ENCODE measurements at regions not wholly inside any gene's neighbourhood (a gene's known extent, or its start where the extent isn't known, plus 50 kb on each side); places are given as distances from the start of the nearest gene placed in this dataset.

GRCh38 chr13:50244713-50245574, 229.7 kb downstream of the KCNRG start:
- peaks cover 24% of the 10 kb centered on the region for H3K4me1 ChIP-seq (ENCODE audit: insufficient read depth, low read length)
- no peak overlapping the region for H3K9ac ChIP-seq (ENCODE audit: low read depth, low read length)
- ATAC-seq (ENCODE audit: insufficient read depth, low read depth) = no peak
- H3K79me2 ChIP-seq (ENCODE audit: insufficient read depth, low read length) = no peaks in the 10 kb centered on the region
- H3K4me3 ChIP-seq (ENCODE audit: low read depth in 1 of 2, low read length in 2 of 2) = no peak overlapping the region
- no peaks in the 10 kb centered on the region for H3K27me3 ChIP-seq (ENCODE audit: insufficient read depth, low read length, poor library complexity)
- H3K36me3 ChIP-seq (ENCODE audit: insufficient read depth, low read length) = no peaks in the 10 kb centered on the region
- TF ChIP-seq CTCF (IDR thresholded peaks at IDR 0.05; ENCODE audit: borderline replicate concordance, extremely low read depth, low read length, poor library complexity, severe bottlenecking) (no peak), EZH2 (IDR thresholded peaks at IDR 0.05; ENCODE audit: borderline replicate concordance, low read depth, low read length, severe bottlenecking) (no peak)
- no peak overlapping the region for H3K4me2 ChIP-seq (ENCODE audit: insufficient read depth, low read length)
- no peaks in the 10 kb centered on the region for H4K20me1 ChIP-seq (ENCODE audit: insufficient read depth, low read length)
- DNase-seq = no peak
- no peaks in the 10 kb centered on the region for H3K9me3 ChIP-seq (ENCODE audit: insufficient read depth, low read length, severe bottlenecking)
- no peak overlapping the region for H2AFZ ChIP-seq (ENCODE audit: low read depth, low read length)
- H3K27ac ChIP-seq (ENCODE audit: low read length) = no peak overlapping the region

GRCh38 chr13:50247223-50247622, 232.0 kb downstream of the KCNRG start:
- no peak overlapping the region for H3K4me3 ChIP-seq (ENCODE audit: low read depth in 1 of 2, low read length in 2 of 2)
- no peaks in the 10 kb centered on the region for H4K20me1 ChIP-seq (ENCODE audit: insufficient read depth, low read length)
- TF ChIP-seq EZH2 (IDR thresholded peaks at IDR 0.05; ENCODE audit: borderline replicate concordance, low read depth, low read length, severe bottlenecking) (no peak), CTCF (IDR thresholded peaks at IDR 0.05; ENCODE audit: borderline replicate concordance, extremely low read depth, low read length, poor library complexity, severe bottlenecking) (no peak)
- no peaks in the 10 kb centered on the region for H3K79me2 ChIP-seq (ENCODE audit: insufficient read depth, low read length)
- DNase-seq (no peak), ATAC-seq (ENCODE audit: insufficient read depth, low read depth) (no peak)
- no peak overlapping the region for H3K27ac ChIP-seq (ENCODE audit: low read length)
- H2AFZ ChIP-seq (ENCODE audit: low read depth, low read length) = no peak overlapping the region
- no peak overlapping the region for H3K9ac ChIP-seq (ENCODE audit: low read depth, low read length)
- H3K9me3 ChIP-seq (ENCODE audit: insufficient read depth, low read length, severe bottlenecking) = no peaks in the 10 kb centered on the region
- no peak overlapping the region for H3K4me2 ChIP-seq (ENCODE audit: insufficient read depth, low read length)
- H3K4me1 ChIP-seq (ENCODE audit: insufficient read depth, low read length) = peaks cover 24% of the 10 kb centered on the region
- no peaks in the 10 kb centered on the region for H3K27me3 ChIP-seq (ENCODE audit: insufficient read depth, low read length, poor library complexity)
- no peaks in the 10 kb centered on the region for H3K36me3 ChIP-seq (ENCODE audit: insufficient read depth, low read length)

GRCh38 chr13:50248516-50249143, 233.4 kb downstream of the KCNRG start:
- Histone ChIP-seq H4K20me1 (ENCODE audit: insufficient read depth, low read length) (no peaks in the 10 kb centered on the region), H3K27ac (ENCODE audit: low read length) (peak overlapping the region; percentile 88), H3K4me3 (ENCODE audit: low read depth in 1 of 2, low read length in 2 of 2) (no peak overlapping the region), H3K36me3 (ENCODE audit: insufficient read depth, low read length) (no peaks in the 10 kb centered on the region), H3K4me1 (ENCODE audit: insufficient read depth, low read length) (peaks cover 24% of the 10 kb centered on the region), H2AFZ (ENCODE audit: low read depth, low read length) (peak overlapping the region; percentile 76), H3K4me2 (ENCODE audit: insufficient read depth, low read length) (peak overlapping the region; percentile 23), H3K9ac (ENCODE audit: low read depth, low read length) (peak overlapping the region; percentile 14; the same call in 1 of the 2 replicates), H3K9me3 (ENCODE audit: insufficient read depth, low read length, severe bottlenecking) (no peaks in the 10 kb centered on the region), H3K79me2 (ENCODE audit: insufficient read depth, low read length) (no peaks in the 10 kb centered on the region), H3K27me3 (ENCODE audit: insufficient read depth, low read length, poor library complexity) (no peaks in the 10 kb centered on the region)
- ATAC-seq (ENCODE audit: insufficient read depth, low read depth) (peak; percentile 92), DNase-seq (peak; percentile 59)
- TF ChIP-seq CTCF (IDR thresholded peaks at IDR 0.05; ENCODE audit: borderline replicate concordance, extremely low read depth, low read length, poor library complexity, severe bottlenecking) (no peak), EZH2 (IDR thresholded peaks at IDR 0.05; ENCODE audit: borderline replicate concordance, low read depth, low read length, severe bottlenecking) (no peak)
